Ectodermal cell (in vitro differentiated cells): ENCODE measurements at regions not wholly inside any gene's neighbourhood (a gene's known extent, or its start where the extent isn't known, plus 50 kb on each side); places are given as distances from the start of the nearest gene placed in this dataset.

ENCODE experiments used
- H3K27ac ChIP-seq: 2 replicates; pipeline ENCODE4 v1.7.0; 2013; ENCODE audit warnings: mild to moderate bottlenecking, low read depth, low read length; ENCODE audit not compliant: insufficient read depth, poor library complexity, severe bottlenecking
- H3K27me3 ChIP-seq: 2 replicates; pipeline ENCODE4 v1.7.0; 2013; ENCODE audit warnings: mild to moderate bottlenecking, low read length; ENCODE audit not compliant: insufficient read depth, control insufficient read depth, poor library complexity, severe bottlenecking
- H3K36me3 ChIP-seq: one replicate; pipeline ENCODE4 v1.7.0; 2013; ENCODE audit warnings: low read length; ENCODE audit not compliant: control insufficient read depth, insufficient read depth
- H3K4me1 ChIP-seq: one replicate; pipeline ENCODE4 v1.7.0; 2013; ENCODE audit warnings: low read length; ENCODE audit not compliant: control insufficient read depth, insufficient read depth
- H3K4me3 ChIP-seq: 2 replicates; pipeline ENCODE4 v1.7.0; 2013; ENCODE audit warnings: low read depth, low read length, control low read depth; ENCODE audit not compliant: insufficient read depth
- H3K9me3 ChIP-seq: 2 replicates; pipeline ENCODE4 v1.7.0; 2013; ENCODE audit warnings: mild to moderate bottlenecking, low read length, moderate library complexity; ENCODE audit not compliant: control insufficient read depth
- WGBS, 2 experiments: methylation state at CpG; one replicate each; pipeline ENCODE4 v1.1.7; 2013; ENCODE audit warnings: missing lambda C conversion rate in 2 of 2; 5-methylcytosine and 5-hydroxymethylcytosine counted together

GRCh38 chr4:31383767-31384166 is 663.6 kb downstream of the PCDH7 start:
- no peaks in the 10 kb centered on the region for H3K4me1 ChIP-seq
- no peaks in the 10 kb centered on the region for H3K9me3 ChIP-seq
- H3K27ac ChIP-seq, result no peak overlapping the region
- no peak overlapping the region for H3K4me3 ChIP-seq
- 96 to 100% methylated on average over 2 of the region's 2 CpGs for WGBS, 2 experiments
- no peaks in the 10 kb centered on the region for H3K27me3 ChIP-seq
- no peaks in the 10 kb centered on the region for H3K36me3 ChIP-seq

- Histone ChIP-seq H3K9me3 (no peaks in the 10 kb centered on the region), H3K36me3 (no peaks in the 10 kb centered on the region), H3K27me3 (no peaks in the 10 kb centered on the region), H3K4me3 (no peak overlapping the region), H3K4me1 (no peaks in the 10 kb centered on the region), H3K27ac (no peak overlapping the region)
Measured at GRCh38 chr4:31390849-31391248, 670.7 kb downstream of the PCDH7 start.

GRCh38 chr4:31391976-31392375 is 671.8 kb downstream of the PCDH7 start:
- Histone ChIP-seq H3K4me1 (no peaks in the 10 kb centered on the region), H3K27me3 (no peaks in the 10 kb centered on the region), H3K4me3 (no peak overlapping the region), H3K27ac (no peak overlapping the region), H3K36me3 (no peaks in the 10 kb centered on the region), H3K9me3 (no peaks in the 10 kb centered on the region)

- Histone ChIP-seq H3K4me1 (no peaks in the 10 kb centered on the region), H3K4me3 (no peak overlapping the region), H3K9me3 (no peaks in the 10 kb centered on the region), H3K36me3 (no peaks in the 10 kb centered on the region), H3K27ac (no peak overlapping the region), H3K27me3 (no peaks in the 10 kb centered on the region)
- WGBS, 2 experiments, result 90 to 93% methylated on average over 2 of the region's 2 CpGs
Measured at GRCh38 chr4:31392923-31393322, 672.8 kb downstream of the PCDH7 start.

GRCh38 chr4:31408121-31408520 is 688.0 kb downstream of the PCDH7 start:
- 91 to 97% methylated on average over 2 of the region's 3 CpGs for WGBS, 2 experiments
- no peaks in the 10 kb centered on the region for H3K36me3 ChIP-seq
- H3K27me3 ChIP-seq, result no peaks in the 10 kb centered on the region
- H3K9me3 ChIP-seq, result no peaks in the 10 kb centered on the region
- H3K27ac ChIP-seq, result no peak overlapping the region
- no peak overlapping the region for H3K4me3 ChIP-seq
- no peaks in the 10 kb centered on the region for H3K4me1 ChIP-seq

- Histone ChIP-seq H3K4me1 (no peaks in the 10 kb centered on the region), H3K27me3 (no peaks in the 10 kb centered on the region), H3K27ac (no peak overlapping the region), H3K4me3 (no peak overlapping the region), H3K36me3 (no peaks in the 10 kb centered on the region), H3K9me3 (no peaks in the 10 kb centered on the region)
- no CpG with 5 or more reads among the region's 1 CpG for WGBS, 2 experiments
Measured at GRCh38 chr4:31411565-31411964, 691.4 kb downstream of the PCDH7 start.

GRCh38 chr4:31415629-31416028 is 695.5 kb downstream of the PCDH7 start:
- no peaks in the 10 kb centered on the region for H3K9me3 ChIP-seq
- no peak overlapping the region for H3K27ac ChIP-seq
- WGBS, 2 experiments, result 100% methylated on average over 2 of the region's 3 CpGs
- H3K36me3 ChIP-seq, result no peaks in the 10 kb centered on the region
- H3K4me3 ChIP-seq, result no peak overlapping the region
- no peaks in the 10 kb centered on the region for H3K27me3 ChIP-seq
- H3K4me1 ChIP-seq, result no peaks in the 10 kb centered on the region

- Histone ChIP-seq H3K36me3 (no peaks in the 10 kb centered on the region), H3K27ac (no peak overlapping the region), H3K4me3 (no peak overlapping the region), H3K27me3 (no peaks in the 10 kb centered on the region), H3K9me3 (no peaks in the 10 kb centered on the region), H3K4me1 (no peaks in the 10 kb centered on the region)
- WGBS, 2 experiments, result 82 to 87% methylated on average over 7 of the region's 7 CpGs
Measured at GRCh38 chr4:31416498-31416897, 696.3 kb downstream of the PCDH7 start.

- no peaks in the 10 kb centered on the region for H3K27me3 ChIP-seq
- H3K36me3 ChIP-seq, result no peaks in the 10 kb centered on the region
- H3K9me3 ChIP-seq, result no peaks in the 10 kb centered on the region
- H3K4me3 ChIP-seq, result no peak overlapping the region
- H3K4me1 ChIP-seq, result no peaks in the 10 kb centered on the region
- WGBS, 2 experiments, result 90 to 92% methylated on average over 3 of the region's 3 CpGs
- H3K27ac ChIP-seq, result no peak overlapping the region
Measured at GRCh38 chr4:31417040-31417439, 696.9 kb downstream of the PCDH7 start.

GRCh38 chr4:31422006-31422405 is 701.8 kb downstream of the PCDH7 start:
- Histone ChIP-seq H3K27me3 (no peaks in the 10 kb centered on the region), H3K4me3 (no peak overlapping the region), H3K4me1 (no peaks in the 10 kb centered on the region), H3K36me3 (no peaks in the 10 kb centered on the region), H3K27ac (no peak overlapping the region), H3K9me3 (no peaks in the 10 kb centered on the region)
- WGBS, 2 experiments, result 93 to 100% methylated on average over 2 of the region's 2 CpGs

- H3K9me3 ChIP-seq, result no peaks in the 10 kb centered on the region
- 92 to 94% methylated on average over 3 of the region's 3 CpGs for WGBS, 2 experiments
- no peaks in the 10 kb centered on the region for H3K4me1 ChIP-seq
- H3K27me3 ChIP-seq, result no peaks in the 10 kb centered on the region
- H3K27ac ChIP-seq, result no peak overlapping the region
- no peaks in the 10 kb centered on the region for H3K36me3 ChIP-seq
- no peak overlapping the region for H3K4me3 ChIP-seq
Measured at GRCh38 chr4:31427691-31428090, 707.5 kb downstream of the PCDH7 start.
